Left lung (tissue), 4 donors: ENCODE measurements at regions not wholly inside any gene's neighbourhood (a gene's known extent, or its start where the extent isn't known, plus 50 kb on each side); places are given as distances from the start of the nearest gene placed in this dataset.
"Not testable (repeated sequence)": the region's sequence is repeated elsewhere in the genome, so short reads cannot be mapped to it uniquely, and the experiment has no call there.

Source experiments
- ATAC-seq: fragments of 200-7000 bp; cut with Tn5 transposase; one replicate; pipeline ENCODE4 v1.9.1; 2020; ENCODE audit warnings: moderate library complexity
- DNase-seq, 4 donors: peaks; one replicate each; pipeline ENCODE4 v3.0.0-alpha.2; 2013 to 2020
- H3K27ac ChIP-seq, 2 donors: fragments of 200-600 bp; sonication (generic) in 1 of 2; one replicate each; pipeline versions ENCODE4 v1.5.0 to v1.8.0; 2020 to 2021
- H3K27me3 ChIP-seq, 2 donors: fragments of 200-600 bp; sonication (generic) in 1 of 2; one replicate each; pipeline versions ENCODE4 v1.5.0 to v1.8.0; 2020 to 2021
- H3K36me3 ChIP-seq, 2 donors: fragments of 200-600 bp; sonication (generic) in 1 of 2; one replicate each; pipeline versions ENCODE4 v1.5.0 to v1.8.0; 2020 to 2021
- H3K4me1 ChIP-seq, 2 donors: fragments of 200-600 bp; one replicate each; pipeline ENCODE4 v1.8.0; 2021
- H3K4me3 ChIP-seq, 2 donors: fragments of 200-600 bp; sonication (generic) in 1 of 2; one replicate each; pipeline versions ENCODE4 v1.5.0 to v1.8.0; 2020 to 2021; ENCODE audit warnings: mild to moderate bottlenecking in 1 of 2
- H3K9me3 ChIP-seq, 2 donors: fragments of 200-600 bp; sonication (generic) in 1 of 2; one replicate each; pipeline versions ENCODE4 v1.5.0 to v1.8.0; 2020 to 2021
- CTCF ChIP-seq, 2 donors: fragments of 200-600 bp; sonication (generic) in 1 of 2; IDR thresholded peaks; one replicate each; pipeline versions ENCODE4 v1.5.0 to v1.8.0; 2021; ENCODE audit warnings: antibody characterized with exemption in 2 of 2
- intact Hi-C, 2 donors: fragments of 100-400 bp; cut with DNase I; formaldehyde crosslinking; loops; one replicate each; pipeline versions ENCODE4 v1.11.2 to v1.14.2; 2022
- donor health status: DM: no; HTN: yes; CAD: no.
- donor health status: DM: no; HTN: no; CAD: no.

- peak; percentile 53 for ATAC-seq
- Histone ChIP-seq H3K27ac (peak overlapping the region; percentile 63 to 73), H3K36me3 (no peaks in the 10 kb centered on the region), H3K9me3 (no peaks in the 10 kb centered on the region), H3K4me1 (peaks cover 9 to 50% of the 10 kb centered on the region in 2 donors), H3K27me3 (no peaks in the 10 kb centered on the region), H3K4me3 (peak overlapping the region; percentile 2 to 34)
- intact Hi-C loops: loop anchor here in 1 of 2 donors (5.0 kb wide), 1 partner anchor 126 kb away; no protein-coding TSS in a partner anchor
- TF ChIP-seq CTCF (IDR thresholded peaks at IDR 0.05): no peak
- DNase-seq: no peak
These were observed 104.5 kb upstream of the CHD1 start for GRCh38 chr5:99033014-99033900.

GRCh38 chr5:99032234-99033013 is 103.6 kb upstream of the CHD1 start:
- H3K9me3 ChIP-seq: no peaks in the 10 kb centered on the region

GRCh38 chr5:99030906-99031440 is 102.2 kb upstream of the CHD1 start:
- DNase-seq (no peak), ATAC-seq (no peak)
- Histone ChIP-seq H3K36me3 (no peaks in the 10 kb centered on the region), H3K4me1 (peaks cover 18 to 65% of the 10 kb centered on the region in 2 donors), H3K4me3 (no peak overlapping the region), H3K9me3 (no peaks in the 10 kb centered on the region), H3K27me3 (no peaks in the 10 kb centered on the region), H3K27ac (peak overlapping the region in 1 of 2 donors; percentile 45)
- TF ChIP-seq CTCF (IDR thresholded peaks at IDR 0.05): no peak
- intact Hi-C loops: loop anchor here in 1 of 2 donors (5.0 kb wide), 1 partner anchor 124 kb away; no protein-coding TSS in a partner anchor

More at GRCh38 chr5:99032234-99033013, 103.6 kb upstream of the CHD1 start:
- ATAC-seq (peak; percentile 92), DNase-seq (peak in 3 of 4 donors; percentile 50 to 81 (median 64))
- no peaks in the 10 kb centered on the region for H3K36me3 ChIP-seq
- intact Hi-C loops: loop anchor here in 1 of 2 donors (5.0 kb wide), 1 partner anchor 125 kb away; no protein-coding TSS in a partner anchor
- H3K4me3 ChIP-seq: peak overlapping the region in 1 of 2 donors; percentile 34
- H3K27me3 ChIP-seq: no peaks in the 10 kb centered on the region
- H3K27ac ChIP-seq: peak overlapping the region; percentile 63 to 73
- TF ChIP-seq CTCF (IDR thresholded peaks at IDR 0.05): peak; percentile 52 to 68
- peaks cover 5 to 52% of the 10 kb centered on the region in 2 donors for H3K4me1 ChIP-seq

GRCh38 chr5:99029172-99029571 is 100.4 kb upstream of the CHD1 start:
- H3K27me3 ChIP-seq: no peaks in the 10 kb centered on the region
- H3K9me3 ChIP-seq: no peaks in the 10 kb centered on the region
- H3K27ac ChIP-seq: no peak overlapping the region
- DNase-seq (no peak), ATAC-seq (no peak)
- intact Hi-C loops: no loop called here
- no peak for TF ChIP-seq CTCF (IDR thresholded peaks at IDR 0.05)
- H3K4me1 ChIP-seq: peaks cover 23 to 77% of the 10 kb centered on the region in 2 donors
- no peaks in the 10 kb centered on the region for H3K36me3 ChIP-seq
- H3K4me3 ChIP-seq: no peak overlapping the region

GRCh38 chr5:99028170-99028569 is 99.4 kb upstream of the CHD1 start:
- H3K27ac ChIP-seq: peak overlapping the region in 1 of 2 donors; percentile 90

More at GRCh38 chr5:99028170-99028569, 99.4 kb upstream of the CHD1 start:
- ATAC-seq, H3K4me3 ChIP-seq, DNase-seq, H3K36me3 ChIP-seq, H3K27me3 ChIP-seq, H3K9me3 ChIP-seq, intact Hi-C loops: not testable (repeated sequence)
- H3K4me1 ChIP-seq: peaks cover 23 to 67% of the 10 kb centered on the region in 2 donors
